ENCODE measurements at regions not wholly inside any gene's neighbourhood (a gene's known extent, or its start where the extent isn't known, plus 50 kb on each side); places are given as distances from the start of the nearest gene placed in this dataset.

DNA sequence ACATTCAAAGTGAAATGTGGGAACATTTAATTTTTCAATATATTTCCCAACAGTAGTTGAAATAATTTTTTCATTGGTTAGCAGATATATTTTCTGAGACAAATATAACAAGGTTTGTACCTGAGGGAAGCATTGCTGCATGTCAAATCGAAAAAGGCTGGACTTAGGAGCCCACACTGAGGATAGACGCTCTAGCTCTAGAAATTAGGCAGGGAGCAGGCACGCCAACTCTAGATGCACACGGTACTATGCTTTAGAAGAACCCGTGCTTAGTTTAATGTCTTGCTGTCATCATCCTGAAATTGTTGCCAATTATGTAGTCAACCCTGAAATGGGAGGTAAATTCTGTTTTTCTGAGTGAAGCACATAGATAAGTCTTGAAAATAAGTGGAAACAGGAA, 731.1 kb upstream of the ZNF804A start:
- intact Hi-C loops (cut with micrococcal nuclease) = no loop called here
- no peaks in the 10 kb centered on the region for H3K9me3 ChIP-seq (ENCODE audit: control insufficient read depth in 1 of 2, insufficient read depth in 1 of 2, low read depth in 1 of 2, low read length in 2 of 2)
- no TSS peak for BruUV-seq (replicated peaks)
- DNase-seq (ENCODE audit: low read depth, low spot score) = no peak
- ChIA-PET CTCF (no interaction called here), RAD21 (ENCODE audit: low non-redundant PET in 1 of 2, low total read pairs in 2 of 2, uncharacterized antibody in 2 of 2, unreplicated experiment in 2 of 2) (no interaction called here), POLR2A (no interaction called here)
- H2AFZ ChIP-seq (ENCODE audit: low read depth, low read length, poor library complexity, severe bottlenecking) = no peak overlapping the region
- no peak overlapping the region for H3K9ac ChIP-seq (ENCODE audit: low read length)
- no peak overlapping the region for H3K4me3 ChIP-seq (replicated peaks in 1 of 2; ENCODE audit: low read depth in 1 of 2, low read length in 2 of 2)
- no peaks in the 10 kb centered on the region for H4K20me1 ChIP-seq (ENCODE audit: insufficient read depth)
- TF ChIP-seq, protein P1, sequence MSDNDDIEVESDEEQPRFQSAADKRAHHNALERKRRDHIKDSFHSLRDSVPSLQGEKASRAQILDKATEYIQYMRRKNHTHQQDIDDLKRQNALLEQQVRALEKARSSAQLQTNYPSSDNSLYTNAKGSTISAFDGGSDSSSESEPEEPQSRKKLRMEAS (IDR thresholded peaks at IDR 0.05) = no peak
- TF ChIP-seq EZH2phosphoT487 (IDR thresholded peaks at IDR 0.05; ENCODE audit: borderline replicate concordance) (no peak), YY1 (IDR thresholded peaks at IDR 0.05; ENCODE audit: extremely low read depth, insufficient replicate concordance, low read depth, low read length) (no peak), RAD21 (IDR thresholded peaks at IDR 0.05; ENCODE audit: low read depth) (no peak), ZFX (IDR thresholded peaks at IDR 0.05) (no peak), FOSL1 (IDR thresholded peaks at IDR 0.05; ENCODE audit: low read depth) (no peak), POLR2AphosphoS5 (IDR thresholded peaks at IDR 0.05; ENCODE audit: low read depth, low read length) (no peak), ELF1 (IDR thresholded peaks at IDR 0.05; ENCODE audit: borderline replicate concordance, low read depth) (no peak), SRF (IDR thresholded peaks at IDR 0.05; ENCODE audit: low read depth) (no peak), SIN3A (IDR thresholded peaks at IDR 0.05; ENCODE audit: low read depth) (no peak), EGR1 (IDR thresholded peaks at IDR 0.05; ENCODE audit: low read depth) (no peak), ZNF274 (IDR thresholded peaks at IDR 0.05; ENCODE audit: low read depth, low read length) (no peak), TCF7L2 (IDR thresholded peaks at IDR 0.05; ENCODE audit: borderline replicate concordance, extremely low read depth, insufficient read depth, insufficient read length) (no peak)
- TF ChIP-seq, protein P2, sequence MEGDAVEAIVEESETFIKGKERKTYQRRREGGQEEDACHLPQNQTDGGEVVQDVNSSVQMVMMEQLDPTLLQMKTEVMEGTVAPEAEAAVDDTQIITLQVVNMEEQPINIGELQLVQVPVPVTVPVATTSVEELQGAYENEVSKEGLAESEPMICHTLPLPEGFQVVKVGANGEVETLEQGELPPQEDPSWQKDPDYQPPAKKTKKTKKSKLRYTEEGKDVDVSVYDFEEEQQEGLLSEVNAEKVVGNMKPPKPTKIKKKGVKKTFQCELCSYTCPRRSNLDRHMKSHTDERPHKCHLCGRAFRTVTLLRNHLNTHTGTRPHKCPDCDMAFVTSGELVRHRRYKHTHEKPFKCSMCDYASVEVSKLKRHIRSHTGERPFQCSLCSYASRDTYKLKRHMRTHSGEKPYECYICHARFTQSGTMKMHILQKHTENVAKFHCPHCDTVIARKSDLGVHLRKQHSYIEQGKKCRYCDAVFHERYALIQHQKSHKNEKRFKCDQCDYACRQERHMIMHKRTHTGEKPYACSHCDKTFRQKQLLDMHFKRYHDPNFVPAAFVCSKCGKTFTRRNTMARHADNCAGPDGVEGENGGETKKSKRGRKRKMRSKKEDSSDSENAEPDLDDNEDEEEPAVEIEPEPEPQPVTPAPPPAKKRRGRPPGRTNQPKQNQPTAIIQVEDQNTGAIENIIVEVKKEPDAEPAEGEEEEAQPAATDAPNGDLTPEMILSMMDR (IDR thresholded peaks at IDR 0.05 in 2 of 3, conservative IDR thresholded peaks at IDR 0.05 in 1 of 3; ENCODE audit: borderline replicate concordance in 1 of 3, insufficient read depth in 1 of 3, low read depth in 2 of 3, low read length in 2 of 3) = no peak
- TF ChIP-seq, protein P3, sequence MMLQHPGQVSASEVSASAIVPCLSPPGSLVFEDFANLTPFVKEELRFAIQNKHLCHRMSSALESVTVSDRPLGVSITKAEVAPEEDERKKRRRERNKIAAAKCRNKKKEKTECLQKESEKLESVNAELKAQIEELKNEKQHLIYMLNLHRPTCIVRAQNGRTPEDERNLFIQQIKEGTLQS (IDR thresholded peaks at IDR 0.05) = no peak
- TF ChIP-seq, protein P4, sequence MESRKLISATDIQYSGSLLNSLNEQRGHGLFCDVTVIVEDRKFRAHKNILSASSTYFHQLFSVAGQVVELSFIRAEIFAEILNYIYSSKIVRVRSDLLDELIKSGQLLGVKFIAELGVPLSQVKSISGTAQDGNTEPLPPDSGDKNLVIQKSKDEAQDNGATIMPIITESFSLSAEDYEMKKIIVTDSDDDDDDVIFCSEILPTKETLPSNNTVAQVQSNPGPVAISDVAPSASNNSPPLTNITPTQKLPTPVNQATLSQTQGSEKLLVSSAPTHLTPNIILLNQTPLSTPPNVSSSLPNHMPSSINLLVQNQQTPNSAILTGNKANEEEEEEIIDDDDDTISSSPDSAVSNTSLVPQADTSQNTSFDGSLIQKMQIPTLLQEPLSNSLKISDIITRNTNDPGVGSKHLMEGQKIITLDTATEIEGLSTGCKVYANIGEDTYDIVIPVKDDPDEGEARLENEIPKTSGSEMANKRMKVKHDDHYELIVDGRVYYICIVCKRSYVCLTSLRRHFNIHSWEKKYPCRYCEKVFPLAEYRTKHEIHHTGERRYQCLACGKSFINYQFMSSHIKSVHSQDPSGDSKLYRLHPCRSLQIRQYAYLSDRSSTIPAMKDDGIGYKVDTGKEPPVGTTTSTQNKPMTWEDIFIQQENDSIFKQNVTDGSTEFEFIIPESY (IDR thresholded peaks at IDR 0.05; ENCODE audit: extremely low read depth, insufficient replicate concordance, low read length) = no peak
- H3K36me3 ChIP-seq (ENCODE audit: control insufficient read depth in 1 of 2, insufficient read depth in 2 of 2, low read length in 2 of 2) = no peaks in the 10 kb centered on the region
- ATAC-seq = no peak
- H3K27ac ChIP-seq (ENCODE audit: low read depth, low read length) = no peak overlapping the region
- H3K27me3 ChIP-seq (ENCODE audit: insufficient read depth, low read length) = no peaks in the 10 kb centered on the region
- no peaks in the 10 kb centered on the region for H3K4me1 ChIP-seq (ENCODE audit: control insufficient read depth in 1 of 2, insufficient read depth in 2 of 2, low read length in 2 of 2)
- H3K9me2 ChIP-seq (ENCODE audit: insufficient read depth) = no peaks in the 10 kb centered on the region
- H3K79me2 ChIP-seq (ENCODE audit: insufficient read depth, low read length) = no peaks in the 10 kb centered on the region
- H3K4me2 ChIP-seq (ENCODE audit: low read length) = no peak overlapping the region
